ENCODE measurements at regions not wholly inside any gene's neighbourhood (a gene's known extent, or its start where the extent isn't known, plus 50 kb on each side); places are given as distances from the start of the nearest gene placed in this dataset.

DNA sequence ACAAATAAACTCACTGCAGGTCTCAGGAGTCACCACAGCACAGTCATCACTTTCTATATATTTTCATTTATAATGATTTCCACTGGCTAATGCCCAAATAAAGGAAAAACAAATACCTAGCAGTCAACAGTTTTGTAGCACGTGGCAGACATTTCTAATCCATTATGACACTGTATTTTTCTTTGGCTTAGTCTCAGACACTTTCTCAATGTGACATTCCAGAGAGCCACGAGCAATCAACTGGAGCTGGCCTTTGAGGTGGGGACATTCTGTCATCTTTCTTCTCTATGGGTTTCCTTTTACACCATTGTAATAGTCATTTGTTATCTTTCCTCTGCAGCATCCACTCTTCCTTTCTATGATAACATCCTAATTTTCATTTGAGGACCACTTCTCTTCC, 119.7 kb downstream of the WNT5A start:
- TF ChIP-seq POLR2AphosphoS5 (IDR thresholded peaks at IDR 0.05; ENCODE audit: low read depth, low read length) (no peak), SIN3A (IDR thresholded peaks at IDR 0.05; ENCODE audit: borderline replicate concordance, insufficient read depth, low read length) (no peak)

DNA sequence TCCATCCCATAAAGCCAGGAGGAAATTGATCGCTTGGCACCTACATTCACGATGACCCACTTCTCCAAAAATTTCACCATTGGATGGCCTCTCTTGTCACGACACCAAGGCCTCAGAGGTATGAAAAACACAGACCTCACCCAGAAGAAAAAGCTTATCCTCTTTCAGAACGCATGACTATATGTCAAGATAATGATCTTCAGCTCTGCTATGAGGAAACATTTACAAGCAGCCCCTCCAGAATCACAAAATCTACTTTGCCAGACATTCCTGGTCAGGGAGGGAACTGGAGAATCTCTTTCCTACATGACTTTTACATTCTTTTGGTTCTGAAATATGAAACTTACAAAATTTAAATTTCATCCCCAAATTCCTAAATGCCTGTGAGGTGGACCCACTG, 122.7 kb downstream of the WNT5A start:
- TF ChIP-seq TAF1 (IDR thresholded peaks at IDR 0.05; ENCODE audit: borderline replicate concordance, insufficient read depth, low read length) (no peak), FOXP2 (optimal IDR thresholded peaks at IDR 0.05; ENCODE audit: borderline replicate concordance, extremely low read depth, extremely low read length, insufficient read depth) (no peak), SIN3A (IDR thresholded peaks at IDR 0.05; ENCODE audit: borderline replicate concordance, insufficient read depth, low read length) (no peak), POLR2AphosphoS5 (IDR thresholded peaks at IDR 0.05; ENCODE audit: low read depth, low read length) (no peak)
- TF ChIP-seq, protein P1, sequence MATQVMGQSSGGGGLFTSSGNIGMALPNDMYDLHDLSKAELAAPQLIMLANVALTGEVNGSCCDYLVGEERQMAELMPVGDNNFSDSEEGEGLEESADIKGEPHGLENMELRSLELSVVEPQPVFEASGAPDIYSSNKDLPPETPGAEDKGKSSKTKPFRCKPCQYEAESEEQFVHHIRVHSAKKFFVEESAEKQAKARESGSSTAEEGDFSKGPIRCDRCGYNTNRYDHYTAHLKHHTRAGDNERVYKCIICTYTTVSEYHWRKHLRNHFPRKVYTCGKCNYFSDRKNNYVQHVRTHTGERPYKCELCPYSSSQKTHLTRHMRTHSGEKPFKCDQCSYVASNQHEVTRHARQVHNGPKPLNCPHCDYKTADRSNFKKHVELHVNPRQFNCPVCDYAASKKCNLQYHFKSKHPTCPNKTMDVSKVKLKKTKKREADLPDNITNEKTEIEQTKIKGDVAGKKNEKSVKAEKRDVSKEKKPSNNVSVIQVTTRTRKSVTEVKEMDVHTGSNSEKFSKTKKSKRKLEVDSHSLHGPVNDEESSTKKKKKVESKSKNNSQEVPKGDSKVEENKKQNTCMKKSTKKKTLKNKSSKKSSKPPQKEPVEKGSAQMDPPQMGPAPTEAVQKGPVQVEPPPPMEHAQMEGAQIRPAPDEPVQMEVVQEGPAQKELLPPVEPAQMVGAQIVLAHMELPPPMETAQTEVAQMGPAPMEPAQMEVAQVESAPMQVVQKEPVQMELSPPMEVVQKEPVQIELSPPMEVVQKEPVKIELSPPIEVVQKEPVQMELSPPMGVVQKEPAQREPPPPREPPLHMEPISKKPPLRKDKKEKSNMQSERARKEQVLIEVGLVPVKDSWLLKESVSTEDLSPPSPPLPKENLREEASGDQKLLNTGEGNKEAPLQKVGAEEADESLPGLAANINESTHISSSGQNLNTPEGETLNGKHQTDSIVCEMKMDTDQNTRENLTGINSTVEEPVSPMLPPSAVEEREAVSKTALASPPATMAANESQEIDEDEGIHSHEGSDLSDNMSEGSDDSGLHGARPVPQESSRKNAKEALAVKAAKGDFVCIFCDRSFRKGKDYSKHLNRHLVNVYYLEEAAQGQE (IDR thresholded peaks at IDR 0.05; ENCODE audit: insufficient read depth in 1 of 2, low read depth in 2 of 2, low read length in 2 of 2), result no peak

DNA sequence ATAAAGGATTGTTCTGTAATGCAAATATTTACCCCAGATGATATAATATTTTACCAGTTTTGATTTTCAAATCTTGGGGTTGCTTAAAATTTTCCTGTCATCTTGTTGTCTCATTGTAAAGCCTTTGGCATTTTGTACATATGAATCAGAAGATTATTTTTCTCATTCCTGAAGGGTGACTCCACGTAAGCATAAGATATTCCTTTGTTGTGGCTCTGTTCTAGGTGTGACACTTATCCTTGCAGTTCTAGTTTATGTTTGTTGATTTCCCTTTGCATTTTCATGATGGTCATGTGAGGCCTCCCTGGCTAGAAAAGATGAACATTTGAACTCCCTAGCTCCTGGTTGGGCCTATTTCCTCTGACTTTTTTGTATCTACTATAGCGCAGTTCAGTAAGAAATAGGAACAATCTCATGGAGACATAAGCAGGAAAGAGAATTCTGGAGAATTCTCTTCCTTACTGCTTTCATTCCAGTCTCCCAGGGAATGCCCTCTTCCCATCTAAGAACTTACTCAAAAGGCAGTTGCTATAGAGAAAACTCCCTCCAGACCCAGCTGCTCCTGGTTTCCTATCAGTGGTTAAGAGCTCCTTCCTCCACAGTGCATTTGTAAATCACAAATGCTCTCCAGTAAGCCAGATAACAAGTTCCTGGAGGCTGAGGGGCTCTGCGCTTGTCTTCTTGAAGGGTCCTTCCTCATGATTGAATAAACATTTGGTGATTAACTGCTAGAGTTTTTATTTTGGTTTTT, 124.7 kb downstream of the WNT5A start:
- no peak for TF ChIP-seq SIN3A (IDR thresholded peaks at IDR 0.05; ENCODE audit: borderline replicate concordance, insufficient read depth, low read length)
- TF ChIP-seq, protein P1 (IDR thresholded peaks at IDR 0.05; ENCODE audit: insufficient read depth in 1 of 2, low read depth in 2 of 2, low read length in 2 of 2), result no peak
- TF ChIP-seq TAF1 (IDR thresholded peaks at IDR 0.05; ENCODE audit: borderline replicate concordance, insufficient read depth, low read length), result no peak
- TF ChIP-seq POLR2AphosphoS5 (IDR thresholded peaks at IDR 0.05; ENCODE audit: low read depth, low read length), result no peak
- TF ChIP-seq FOXP2 (optimal IDR thresholded peaks at IDR 0.05; ENCODE audit: borderline replicate concordance, extremely low read depth, extremely low read length, insufficient read depth), result no peak

DNA sequence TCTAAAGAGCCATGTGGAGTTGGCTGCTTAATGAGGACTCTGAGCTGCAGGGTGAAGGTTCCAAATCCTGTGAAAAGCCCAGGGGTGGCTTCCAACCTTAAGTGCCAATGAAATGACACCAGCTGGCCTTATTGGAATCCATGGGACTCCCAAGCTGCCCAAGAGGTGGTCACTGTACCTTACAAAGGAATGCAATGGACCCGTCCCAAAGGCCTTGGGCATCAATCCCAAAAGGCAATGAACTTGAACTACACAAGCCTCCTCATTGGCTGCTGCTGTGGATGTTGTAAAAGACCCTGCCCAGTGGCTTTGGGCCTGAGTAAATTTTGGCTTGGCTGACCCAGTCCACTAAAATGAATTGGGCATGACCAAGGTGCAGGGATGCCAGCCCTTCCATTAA, 129.3 kb downstream of the WNT5A start:
- TF ChIP-seq SIN3A (IDR thresholded peaks at IDR 0.05; ENCODE audit: borderline replicate concordance, insufficient read depth, low read length) (no peak), TAF1 (IDR thresholded peaks at IDR 0.05; ENCODE audit: borderline replicate concordance, insufficient read depth, low read length) (no peak), POLR2AphosphoS5 (IDR thresholded peaks at IDR 0.05; ENCODE audit: low read depth, low read length) (no peak)

DNA sequence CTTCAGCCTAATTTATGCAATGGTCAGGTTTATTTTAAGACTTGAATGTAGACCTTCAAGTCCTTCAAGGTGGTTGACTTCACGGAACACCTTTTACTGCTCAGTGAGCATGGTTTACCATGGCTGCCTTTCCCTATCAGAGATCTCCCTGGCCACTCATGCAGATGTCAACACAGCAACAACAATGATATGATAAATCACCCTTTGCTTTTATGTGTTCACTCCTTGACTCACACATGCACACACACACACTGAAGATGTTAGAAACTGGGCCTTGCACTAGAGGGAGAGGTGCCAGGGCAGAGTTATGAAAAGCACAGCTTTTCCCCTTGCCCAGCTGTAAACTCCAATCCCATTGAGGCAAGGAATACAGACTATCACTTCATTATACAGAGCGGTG, 134.4 kb downstream of the WNT5A start:
- TF ChIP-seq SIN3A (IDR thresholded peaks at IDR 0.05; ENCODE audit: borderline replicate concordance, insufficient read depth, low read length) (no peak), TAF1 (IDR thresholded peaks at IDR 0.05; ENCODE audit: borderline replicate concordance, insufficient read depth, low read length) (no peak), FOXP2 (optimal IDR thresholded peaks at IDR 0.05; ENCODE audit: borderline replicate concordance, extremely low read depth, extremely low read length, insufficient read depth) (no peak), POLR2AphosphoS5 (IDR thresholded peaks at IDR 0.05; ENCODE audit: low read depth, low read length) (no peak)
- TF ChIP-seq, protein P1 (IDR thresholded peaks at IDR 0.05; ENCODE audit: insufficient read depth in 1 of 2, low read depth in 2 of 2, low read length in 2 of 2), result no peak

DNA sequence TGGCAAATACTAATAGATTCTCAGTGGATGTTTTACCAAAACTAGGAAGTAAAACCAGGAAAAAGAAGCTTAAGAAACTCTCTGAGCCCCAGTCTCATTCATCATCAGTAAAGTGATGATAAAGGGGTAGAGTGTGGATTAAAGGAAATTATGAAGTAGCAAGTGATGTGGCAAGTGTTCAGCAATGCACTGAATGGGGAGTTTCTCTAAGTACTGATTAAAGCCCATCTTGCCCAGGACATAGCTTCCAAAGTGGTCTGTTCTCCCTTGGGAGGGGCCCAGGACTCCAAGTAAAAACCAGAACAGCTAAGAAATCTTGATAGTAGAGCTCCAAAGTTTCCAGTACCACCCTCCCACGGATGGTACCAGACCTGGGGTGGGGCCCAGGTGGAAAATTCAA, 137.3 kb downstream of the WNT5A start:
- TF ChIP-seq TAF1 (IDR thresholded peaks at IDR 0.05; ENCODE audit: borderline replicate concordance, insufficient read depth, low read length), result no peak
- no peak for TF ChIP-seq POLR2AphosphoS5 (IDR thresholded peaks at IDR 0.05; ENCODE audit: low read depth, low read length)
- TF ChIP-seq SIN3A (IDR thresholded peaks at IDR 0.05; ENCODE audit: borderline replicate concordance, insufficient read depth, low read length), result no peak
